Trophoblast cell (in vitro differentiated cells and primary cell): ENCODE measurements at regions not wholly inside any gene's neighbourhood (a gene's known extent, or its start where the extent isn't known, plus 50 kb on each side); places are given as distances from the start of the nearest gene placed in this dataset.
A peak's percentile ranks its signal among the peaks of the same experiment; 100 is the strongest.
"Not testable (repeated sequence)": the region's sequence is repeated elsewhere in the genome, so short reads cannot be mapped to it uniquely, and the experiment has no call there.

ENCODE experiments used
- DNase-seq, 2 donors: peaks; one replicate each; pipeline ENCODE4 v3.0.0-alpha.2; 2016
- H2AFZ ChIP-seq: 2 replicates; pipeline ENCODE4 v1.6.1; 2013; ENCODE audit warnings: low read length, moderate library complexity, mild to moderate bottlenecking; ENCODE audit not compliant: insufficient read depth, poor library complexity
- H2AK5ac ChIP-seq: 2 replicates; pipeline ENCODE4 v1.6.1; 2013; ENCODE audit warnings: mild to moderate bottlenecking, low read length
- H2BK120ac ChIP-seq: 2 replicates; pipeline ENCODE4 v1.6.1; 2013; ENCODE audit warnings: low read length, mild to moderate bottlenecking, moderate library complexity; ENCODE audit not compliant: insufficient read depth, poor library complexity
- H2BK12ac ChIP-seq: 2 replicates; pipeline ENCODE4 v1.6.1; 2013; ENCODE audit warnings: mild to moderate bottlenecking, low read length, moderate library complexity
- H2BK5ac ChIP-seq: 2 replicates; pipeline ENCODE4 v1.6.1; 2013; ENCODE audit warnings: low read length, low read depth, moderate library complexity, mild to moderate bottlenecking; ENCODE audit not compliant: poor library complexity
- H3K14ac ChIP-seq: 2 replicates; pipeline ENCODE4 v1.6.1; 2013; ENCODE audit warnings: mild to moderate bottlenecking, low read length
- H3K18ac ChIP-seq: 2 replicates; pipeline ENCODE4 v1.6.1; 2013; ENCODE audit warnings: mild to moderate bottlenecking, low read length
- H3K23ac ChIP-seq: 2 replicates; pipeline ENCODE4 v1.6.1; 2013; ENCODE audit warnings: low read length
- H3K27ac ChIP-seq: 2 replicates; pipeline ENCODE4 v1.5.1; 2013; ENCODE audit warnings: low read depth, mild to moderate bottlenecking, inconsistent platforms, low read length, moderate library complexity
- H3K27me3 ChIP-seq: 2 replicates; pipeline ENCODE4 v1.6.1; 2013; ENCODE audit warnings: inconsistent platforms, mild to moderate bottlenecking, low read length, moderate library complexity; ENCODE audit not compliant: insufficient read depth
- H3K36me3 ChIP-seq, 2 experiments: 1 replicate in 1 of 2; 2 replicates in 1 of 2; pipeline ENCODE4 v1.6.1; 2013; ENCODE audit warnings: low read length in 2 of 2, mild to moderate bottlenecking in 2 of 2, moderate library complexity in 1 of 2; ENCODE audit not compliant: insufficient read depth in 2 of 2, control insufficient read depth in 1 of 2
- H3K4ac ChIP-seq: 2 replicates; pipeline ENCODE4 v1.6.1; 2013; ENCODE audit warnings: low read depth, mild to moderate bottlenecking, low read length, moderate library complexity
- H3K4me1 ChIP-seq, 2 experiments: 1 replicate in 1 of 2; 2 replicates in 1 of 2; pipeline ENCODE4 v1.6.1; 2013; ENCODE audit warnings: low read length in 2 of 2, mild to moderate bottlenecking in 2 of 2, moderate library complexity in 1 of 2; ENCODE audit not compliant: insufficient read depth in 2 of 2, control insufficient read depth in 1 of 2
- H3K4me2 ChIP-seq: 2 replicates; pipeline ENCODE4 v1.6.1; 2013; ENCODE audit warnings: inconsistent platforms, mild to moderate bottlenecking, low read length, moderate library complexity
- H3K4me3 ChIP-seq: 2 replicates; pipeline ENCODE4 v1.5.1; 2013; ENCODE audit warnings: mild to moderate bottlenecking, low read depth, low read length, inconsistent platforms
- H3K79me1 ChIP-seq: one replicate; pipeline ENCODE4 v1.6.1; 2013; ENCODE audit warnings: low read length
- H3K79me2 ChIP-seq: 2 replicates; pipeline ENCODE4 v1.6.1; 2013; ENCODE audit warnings: low read length, mild to moderate bottlenecking; ENCODE audit not compliant: control insufficient read depth, insufficient read depth, poor library complexity
- H3K9ac ChIP-seq: 2 replicates; pipeline ENCODE4 v1.6.1; 2013; ENCODE audit warnings: mild to moderate bottlenecking, low read length
- H3K9me3 ChIP-seq: 2 replicates; pipeline ENCODE4 v1.6.1; 2013; ENCODE audit warnings: low read depth, mild to moderate bottlenecking, control low read depth, inconsistent platforms, low read length; ENCODE audit not compliant: insufficient read depth
- H4K12ac ChIP-seq: 2 replicates; pipeline ENCODE4 v1.6.1; 2013; ENCODE audit warnings: low read depth, mild to moderate bottlenecking, low read length, moderate library complexity
- H4K8ac ChIP-seq: 2 replicates; pipeline ENCODE4 v1.6.1; 2013; ENCODE audit warnings: low read depth, mild to moderate bottlenecking, low read length, moderate library complexity
- H4K91ac ChIP-seq: one replicate; pipeline ENCODE4 v1.6.1; 2013; ENCODE audit warnings: low read depth, mild to moderate bottlenecking, low read length, moderate library complexity
- WGBS: extraction: QIAGEN DNeasy Blood & Tissue Kit; methylation state at CpG from one replicate; pipeline ENCODE4 v1.1.7; 2013; ENCODE audit warnings: missing lambda C conversion rate; ENCODE audit not compliant: insufficient read length, insufficient coverage; ENCODE audit errors: extremely low coverage; 5-methylcytosine and 5-hydroxymethylcytosine counted together

DNA sequence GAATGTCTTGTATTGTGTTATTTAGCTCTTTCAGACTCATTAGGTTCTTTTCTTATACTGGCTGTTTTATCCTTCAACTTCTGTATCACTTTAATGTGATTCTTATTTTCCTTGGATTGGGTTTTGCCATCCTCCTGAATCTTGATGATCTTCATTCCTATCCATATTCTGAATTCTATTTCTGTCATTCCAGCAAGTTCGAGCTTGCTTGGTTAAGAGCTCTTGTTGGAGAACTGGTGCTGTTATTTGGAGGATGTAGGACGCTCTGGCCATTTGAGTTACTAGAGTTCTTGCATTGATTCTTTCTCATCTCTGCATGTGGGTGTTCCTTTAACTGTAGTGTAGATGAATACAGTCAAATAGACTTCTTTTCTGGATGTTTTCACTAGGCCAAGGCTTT, 142.3 kb upstream of the SLC38A2 start:
- H2BK120ac ChIP-seq: no peak overlapping the region
- no peak overlapping the region for H4K91ac ChIP-seq
- H2AFZ ChIP-seq: no peak overlapping the region
- H3K27me3 ChIP-seq: no peaks in the 10 kb centered on the region
- no peak overlapping the region for H3K23ac ChIP-seq
- no CpG with 5 or more reads among the region's 2 CpGs for WGBS
- no peak overlapping the region for H3K18ac ChIP-seq
- no peak overlapping the region for H3K9ac ChIP-seq
- H2BK12ac ChIP-seq: no peak overlapping the region
- H3K27ac ChIP-seq: no peak overlapping the region
- no peak for DNase-seq
- H3K4me2 ChIP-seq: no peak overlapping the region
- no peaks in the 10 kb centered on the region for H3K36me3 ChIP-seq
- H4K8ac ChIP-seq: no peak overlapping the region
- no peak overlapping the region for H4K12ac ChIP-seq
- H3K4me1 ChIP-seq: peaks cover 0 to 2% of the 10 kb centered on the region in 2 experiments
- no peaks in the 10 kb centered on the region for H3K79me1 ChIP-seq
- H2BK5ac ChIP-seq: no peak overlapping the region
- no peak overlapping the region for H3K4me3 ChIP-seq
- no peak overlapping the region for H3K14ac ChIP-seq
- no peaks in the 10 kb centered on the region for H3K79me2 ChIP-seq
- H3K4ac ChIP-seq: no peak overlapping the region
- H2AK5ac ChIP-seq: no peak overlapping the region
- H3K9me3 ChIP-seq: no peaks in the 10 kb centered on the region

DNA sequence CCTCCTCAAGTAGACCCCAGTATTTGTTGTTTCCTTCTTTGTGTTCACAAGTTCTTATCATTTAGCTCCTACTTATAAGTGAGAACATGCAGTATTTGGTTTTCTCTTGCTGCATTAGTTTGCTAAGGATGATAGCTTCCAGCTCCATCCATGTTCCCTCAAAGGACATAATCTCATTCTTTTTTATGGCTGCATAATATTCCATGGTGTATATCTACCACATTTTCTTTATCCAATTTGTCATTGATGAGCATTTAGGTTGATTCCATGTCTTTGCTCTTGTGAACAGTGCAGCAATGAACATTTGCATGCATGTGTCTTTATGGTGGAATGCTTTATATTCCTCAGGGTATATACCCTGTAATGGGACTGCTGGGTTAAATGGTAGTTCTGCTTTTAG, 137.7 kb upstream of the SLC38A2 start:
- not testable (repeated sequence) for H3K18ac ChIP-seq, H3K23ac ChIP-seq, H3K4me3 ChIP-seq, H3K4me2 ChIP-seq, H4K12ac ChIP-seq, H3K27ac ChIP-seq, H3K27me3 ChIP-seq, H2BK12ac ChIP-seq, H3K4me1 ChIP-seq, H3K36me3 ChIP-seq, H2BK120ac ChIP-seq, H3K9me3 ChIP-seq, H3K14ac ChIP-seq, H4K8ac ChIP-seq, H3K4ac ChIP-seq, H3K79me2 ChIP-seq, H2AFZ ChIP-seq, H4K91ac ChIP-seq, H2AK5ac ChIP-seq, H3K79me1 ChIP-seq, DNase-seq, H2BK5ac ChIP-seq, H3K9ac ChIP-seq

DNA sequence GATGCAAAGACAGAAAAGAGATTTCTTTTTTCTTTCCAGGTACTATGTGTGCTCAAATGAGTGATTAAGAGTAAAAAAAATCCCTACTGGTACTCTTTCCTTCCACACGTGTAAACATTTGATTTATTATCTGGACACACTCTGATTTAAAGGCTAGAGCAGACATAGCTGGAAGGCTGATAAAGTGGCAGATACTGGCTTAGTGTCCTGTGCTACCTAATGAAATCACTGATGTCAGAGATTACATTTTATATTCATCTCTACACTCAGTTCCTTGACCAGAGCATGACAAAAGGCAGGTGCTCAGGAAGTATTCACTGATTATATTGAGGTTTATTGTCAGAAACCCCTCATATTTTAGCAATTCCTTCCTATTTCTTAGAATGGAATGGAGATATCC, 136.6 kb upstream of the SLC38A2 start:
- Histone ChIP-seq H3K79me1 (no peaks in the 10 kb centered on the region), H4K91ac (no peak overlapping the region), H3K18ac (no peak overlapping the region), H3K4me2 (no peak overlapping the region), H2BK12ac (no peak overlapping the region), H3K4ac (no peak overlapping the region), H2AK5ac (no peak overlapping the region), H3K9ac (no peak overlapping the region), H3K27me3 (no peaks in the 10 kb centered on the region), H3K4me1 (no peaks in the 10 kb centered on the region), H3K36me3 (peaks cover 0 to 2% of the 10 kb centered on the region in 2 experiments), H4K12ac (no peak overlapping the region), H3K14ac (no peak overlapping the region), H2AFZ (no peak overlapping the region), H4K8ac (no peak overlapping the region), H2BK120ac (no peak overlapping the region), H3K9me3 (no peaks in the 10 kb centered on the region), H3K27ac (no peak overlapping the region), H3K79me2 (no peaks in the 10 kb centered on the region), H2BK5ac (no peak overlapping the region), H3K4me3 (no peak overlapping the region), H3K23ac (no peak overlapping the region)
- peak; percentile 24 to 60 for DNase-seq
- no CpG with 5 or more reads among the region's 1 CpG for WGBS

DNA sequence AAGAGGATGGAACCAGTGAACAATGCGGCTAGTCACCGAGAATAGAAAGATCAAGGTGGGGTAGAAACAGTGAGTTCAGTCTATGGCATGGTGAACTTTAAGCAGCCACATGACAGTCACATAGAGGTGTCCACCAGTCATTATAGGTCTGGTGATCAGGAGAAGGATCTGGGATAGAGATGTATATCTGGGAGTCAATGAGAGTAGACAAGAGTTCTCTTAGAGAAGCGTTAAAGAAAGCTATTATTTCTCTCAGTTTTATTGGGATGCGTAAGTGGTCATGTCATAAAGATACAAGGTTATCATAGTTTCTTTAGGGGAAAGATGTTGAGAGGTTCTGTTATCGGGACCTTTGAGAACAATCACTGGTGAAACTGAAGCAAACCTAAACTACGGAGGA, 136.1 kb upstream of the SLC38A2 start:
- no peaks in the 10 kb centered on the region for H3K27me3 ChIP-seq

DNA sequence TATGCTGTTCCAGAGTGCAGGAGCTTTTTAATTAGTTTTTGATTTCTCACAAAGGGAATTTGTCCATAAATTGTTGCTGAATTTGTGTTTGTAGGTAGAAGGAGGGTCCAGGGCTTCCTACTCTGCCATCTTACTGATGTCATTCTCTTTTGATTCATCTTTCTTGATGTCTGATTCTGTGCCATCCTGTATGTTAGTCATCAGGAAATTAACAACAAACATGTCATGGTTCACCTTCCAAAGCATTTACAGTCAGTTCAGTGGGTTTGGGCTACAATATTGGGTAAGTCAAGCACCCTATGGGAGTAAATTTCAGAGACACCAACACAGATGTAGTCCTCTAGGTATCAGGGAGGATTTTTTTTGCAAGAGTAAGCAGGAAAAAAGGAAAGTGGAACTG, 135.2 kb upstream of the SLC38A2 start:
- H4K91ac ChIP-seq: no peak overlapping the region

More for the DNA sequence above, 136.1 kb upstream of the SLC38A2 start:
- H2BK120ac ChIP-seq: no peak overlapping the region
- no peak overlapping the region for H2BK5ac ChIP-seq
- no peaks in the 10 kb centered on the region for H3K9me3 ChIP-seq
- H3K79me1 ChIP-seq: no peaks in the 10 kb centered on the region
- DNase-seq: no peak
- H4K12ac ChIP-seq: no peak overlapping the region
- no peak overlapping the region for H3K4me3 ChIP-seq
- H3K18ac ChIP-seq: no peak overlapping the region
- H2AK5ac ChIP-seq: no peak overlapping the region
- no peak overlapping the region for H4K8ac ChIP-seq
- no peak overlapping the region for H2AFZ ChIP-seq
- H3K23ac ChIP-seq: no peak overlapping the region
- H3K27ac ChIP-seq: no peak overlapping the region
- no peak overlapping the region for H3K4ac ChIP-seq
- no CpG with 5 or more reads among the region's 6 CpGs for WGBS
- H3K14ac ChIP-seq: no peak overlapping the region
- no peaks in the 10 kb centered on the region for H3K4me1 ChIP-seq
- peaks cover 0 to 2% of the 10 kb centered on the region in 2 experiments for H3K36me3 ChIP-seq
- H3K79me2 ChIP-seq: no peaks in the 10 kb centered on the region
- H4K91ac ChIP-seq: no peak overlapping the region
- no peak overlapping the region for H3K9ac ChIP-seq
- no peak overlapping the region for H3K4me2 ChIP-seq
- peak overlapping the region; percentile 58 for H2BK12ac ChIP-seq

More for the DNA sequence above, 135.2 kb upstream of the SLC38A2 start:
- Histone ChIP-seq H3K4ac (no peak overlapping the region), H2AK5ac (no peak overlapping the region), H3K79me1 (no peaks in the 10 kb centered on the region), H3K23ac (no peak overlapping the region), H4K8ac (no peak overlapping the region), H3K4me3 (no peak overlapping the region), H2BK5ac (no peak overlapping the region), H3K79me2 (no peaks in the 10 kb centered on the region), H3K9me3 (no peaks in the 10 kb centered on the region), H3K9ac (no peak overlapping the region), H3K27me3 (no peaks in the 10 kb centered on the region), H4K12ac (no peak overlapping the region), H2AFZ (no peak overlapping the region), H2BK120ac (no peak overlapping the region), H3K18ac (no peak overlapping the region), H3K14ac (no peak overlapping the region), H2BK12ac (no peak overlapping the region), H3K27ac (no peak overlapping the region), H3K4me2 (no peak overlapping the region), H3K4me1 (no peaks in the 10 kb centered on the region), H3K36me3 (peaks cover 0 to 2% of the 10 kb centered on the region in 2 experiments)
- no peak for DNase-seq
